ENCODE measurements at regions not wholly inside any gene's neighbourhood (a gene's known extent, or its start where the extent isn't known, plus 50 kb on each side); places are given as distances from the start of the nearest gene placed in this dataset.

GRCh38 chr9:95574866-95575553 is 58.2 kb upstream of the PTCH1 start:
- no peak for DNase-seq (ENCODE audit: low spot score)
- Histone ChIP-seq H3K36me3 (no peaks in the 10 kb centered on the region), H3K27ac (no peak overlapping the region), H3K9me3 (no peaks in the 10 kb centered on the region), H3K4me1 (ENCODE audit: control insufficient read depth in 1 of 2, low read depth in 2 of 2) (no peaks in the 10 kb centered on the region), H3K27me3 (replicated peaks; ENCODE audit: insufficient read depth) (no peaks in the 10 kb centered on the region), H3K4me3 (no peak overlapping the region)
- TF ChIP-seq, protein P1, sequence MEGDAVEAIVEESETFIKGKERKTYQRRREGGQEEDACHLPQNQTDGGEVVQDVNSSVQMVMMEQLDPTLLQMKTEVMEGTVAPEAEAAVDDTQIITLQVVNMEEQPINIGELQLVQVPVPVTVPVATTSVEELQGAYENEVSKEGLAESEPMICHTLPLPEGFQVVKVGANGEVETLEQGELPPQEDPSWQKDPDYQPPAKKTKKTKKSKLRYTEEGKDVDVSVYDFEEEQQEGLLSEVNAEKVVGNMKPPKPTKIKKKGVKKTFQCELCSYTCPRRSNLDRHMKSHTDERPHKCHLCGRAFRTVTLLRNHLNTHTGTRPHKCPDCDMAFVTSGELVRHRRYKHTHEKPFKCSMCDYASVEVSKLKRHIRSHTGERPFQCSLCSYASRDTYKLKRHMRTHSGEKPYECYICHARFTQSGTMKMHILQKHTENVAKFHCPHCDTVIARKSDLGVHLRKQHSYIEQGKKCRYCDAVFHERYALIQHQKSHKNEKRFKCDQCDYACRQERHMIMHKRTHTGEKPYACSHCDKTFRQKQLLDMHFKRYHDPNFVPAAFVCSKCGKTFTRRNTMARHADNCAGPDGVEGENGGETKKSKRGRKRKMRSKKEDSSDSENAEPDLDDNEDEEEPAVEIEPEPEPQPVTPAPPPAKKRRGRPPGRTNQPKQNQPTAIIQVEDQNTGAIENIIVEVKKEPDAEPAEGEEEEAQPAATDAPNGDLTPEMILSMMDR (IDR thresholded peaks at IDR 0.05), result no peak
- no peak for ATAC-seq (ENCODE audit: insufficient number of reproducible peaks, low FRiP score, low read depth)

GRCh38 chr9:95574176-95574575 is 57.4 kb upstream of the PTCH1 start:
- Histone ChIP-seq H3K4me1 (ENCODE audit: control insufficient read depth in 1 of 2, low read depth in 2 of 2) (no peaks in the 10 kb centered on the region), H3K36me3 (no peaks in the 10 kb centered on the region), H3K9me3 (no peaks in the 10 kb centered on the region), H3K27me3 (replicated peaks; ENCODE audit: insufficient read depth) (no peaks in the 10 kb centered on the region), H3K27ac (no peak overlapping the region), H3K4me3 (no peak overlapping the region)
- TF ChIP-seq, protein P1 (IDR thresholded peaks at IDR 0.05), result no peak
- DNase-seq (ENCODE audit: low spot score), result no peak
- no peak for ATAC-seq (ENCODE audit: insufficient number of reproducible peaks, low FRiP score, low read depth)

DNA sequence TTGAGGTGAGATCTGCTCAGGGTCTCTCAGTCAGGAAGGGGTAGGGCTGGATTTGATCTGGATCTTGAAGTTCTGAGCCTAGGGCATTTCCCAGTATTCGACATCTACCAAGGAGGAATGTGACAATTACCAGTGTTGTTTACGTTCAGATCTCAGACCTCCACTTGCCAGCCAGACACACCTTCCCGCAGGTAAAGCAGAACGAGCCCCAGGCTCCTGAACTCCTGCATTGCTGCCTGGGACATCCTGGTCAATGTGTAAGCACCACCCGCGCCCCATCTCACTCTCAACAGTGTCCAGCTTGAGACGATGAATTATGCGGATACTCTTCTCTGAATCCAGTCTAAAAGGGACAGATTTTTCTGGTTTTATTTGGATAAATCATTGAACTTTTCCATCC is 56.7 kb upstream of the PTCH1 start:
- TF ChIP-seq, protein P1 (IDR thresholded peaks at IDR 0.05), result no peak
- Histone ChIP-seq H3K27ac (no peak overlapping the region), H3K4me3 (no peak overlapping the region), H3K9me3 (no peaks in the 10 kb centered on the region), H3K4me1 (ENCODE audit: control insufficient read depth in 1 of 2, low read depth in 2 of 2) (no peaks in the 10 kb centered on the region), H3K27me3 (replicated peaks; ENCODE audit: insufficient read depth) (no peaks in the 10 kb centered on the region), H3K36me3 (no peaks in the 10 kb centered on the region)
- no peak for ATAC-seq (ENCODE audit: insufficient number of reproducible peaks, low FRiP score, low read depth)
- DNase-seq (ENCODE audit: low spot score), result no peak

DNA sequence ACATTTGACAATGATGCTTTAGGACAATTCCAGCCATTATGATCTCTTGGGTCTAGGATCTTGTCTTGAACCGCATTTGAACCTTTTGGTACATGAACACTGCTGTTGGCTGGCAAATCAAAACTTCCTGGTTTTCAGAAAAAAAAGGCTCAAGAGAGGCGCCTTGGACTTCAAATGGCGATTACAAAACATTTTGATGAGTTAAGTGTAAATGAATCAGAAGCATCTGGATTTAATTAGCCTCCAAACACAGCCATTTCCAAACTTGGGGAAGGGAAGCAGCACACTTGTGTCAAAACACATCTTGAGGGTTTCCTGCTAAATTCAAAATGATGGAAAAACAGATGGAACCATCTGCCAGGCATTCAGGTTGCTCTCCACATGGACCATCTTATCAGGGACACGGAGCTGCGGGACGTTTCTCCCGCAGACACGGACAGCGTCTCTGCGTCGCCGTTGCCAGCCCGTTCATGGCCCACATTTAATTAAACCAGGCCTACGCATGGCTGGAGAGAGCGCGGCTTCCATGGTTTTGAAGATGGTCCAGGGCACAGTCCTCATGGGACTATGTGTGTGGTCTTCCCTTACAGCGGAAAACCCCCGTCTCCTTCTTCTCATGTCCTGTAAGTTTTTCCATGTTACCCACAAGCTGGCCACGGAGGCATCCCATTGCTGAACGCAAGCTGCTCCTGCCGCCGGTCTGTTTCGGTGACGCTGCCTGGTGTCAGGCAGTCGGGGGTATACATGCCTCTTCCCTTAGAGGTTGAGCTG is 55.8 kb upstream of the PTCH1 start:
- Histone ChIP-seq H3K4me1 (ENCODE audit: control insufficient read depth in 1 of 2, low read depth in 2 of 2) (no peaks in the 10 kb centered on the region), H3K27me3 (replicated peaks; ENCODE audit: insufficient read depth) (no peaks in the 10 kb centered on the region), H3K9me3 (no peaks in the 10 kb centered on the region), H3K27ac (no peak overlapping the region), H3K36me3 (no peaks in the 10 kb centered on the region), H3K4me3 (no peak overlapping the region)
- TF ChIP-seq, protein P1 (IDR thresholded peaks at IDR 0.05), result no peak
- ATAC-seq (ENCODE audit: insufficient number of reproducible peaks, low FRiP score, low read depth), result no peak
- no peak for DNase-seq (ENCODE audit: low spot score)

- no peaks in the 10 kb centered on the region for H3K4me1 ChIP-seq (ENCODE audit: control insufficient read depth in 1 of 2, low read depth in 2 of 2)
- no peaks in the 10 kb centered on the region for H3K9me3 ChIP-seq
- H3K36me3 ChIP-seq, result no peaks in the 10 kb centered on the region
- H3K27ac ChIP-seq, result no peak overlapping the region
- ATAC-seq (ENCODE audit: insufficient number of reproducible peaks, low FRiP score, low read depth) (no peak), DNase-seq (ENCODE audit: low spot score) (no peak)
- no peak overlapping the region for H3K4me3 ChIP-seq
- no peaks in the 10 kb centered on the region for H3K27me3 ChIP-seq (replicated peaks; ENCODE audit: insufficient read depth)
- TF ChIP-seq, protein P1 (IDR thresholded peaks at IDR 0.05), result no peak
Measured at GRCh38 chr9:95570646-95571045, 53.9 kb upstream of the PTCH1 start.

Data from thoracic aorta (tissue), 2 donors.